ENCODE measurements at regions not wholly inside any gene's neighbourhood (a gene's known extent, or its start where the extent isn't known, plus 50 kb on each side); places are given as distances from the start of the nearest gene placed in this dataset.

- Mint-ChIP-seq H3K27ac (ENCODE audit: unreplicated experiment) (no peak overlapping the region), H3K4me1 (ENCODE audit: low read depth, unreplicated experiment) (no peaks in the 10 kb centered on the region), H3K4me3 (ENCODE audit: unreplicated experiment) (no peak overlapping the region), H3K36me3 (ENCODE audit: unreplicated experiment) (no peaks in the 10 kb centered on the region), H3K9me3 (ENCODE audit: unreplicated experiment) (no peaks in the 10 kb centered on the region), H3K27me3 (ENCODE audit: unreplicated experiment) (no peaks in the 10 kb centered on the region)
- no peak for DNase-seq
- TF ChIP-seq CTCF (IDR thresholded peaks at IDR 0.05; ENCODE audit: partially characterized antibody, unreplicated experiment) = no peak
Observed at GRCh38 chr7:29619111-29619510, 55.5 kb downstream of the PRR15 start.

GRCh38 chr7:29619848-29620555, 56.4 kb downstream of the PRR15 start:
- no peaks in the 10 kb centered on the region for H3K36me3 Mint-ChIP-seq (ENCODE audit: unreplicated experiment)
- no peaks in the 10 kb centered on the region for H3K4me1 Mint-ChIP-seq (ENCODE audit: low read depth, unreplicated experiment)
- peaks cover 2% of the 10 kb centered on the region for H3K27me3 Mint-ChIP-seq (ENCODE audit: unreplicated experiment)
- H3K4me3 Mint-ChIP-seq (ENCODE audit: unreplicated experiment) = no peak overlapping the region
- no peaks in the 10 kb centered on the region for H3K9me3 Mint-ChIP-seq (ENCODE audit: unreplicated experiment)
- DNase-seq = no peak
- TF ChIP-seq CTCF (IDR thresholded peaks at IDR 0.05; ENCODE audit: partially characterized antibody, unreplicated experiment) = no peak
- H3K27ac Mint-ChIP-seq (ENCODE audit: unreplicated experiment) = no peak overlapping the region

GRCh38 chr7:29620556-29620930, 56.9 kb downstream of the PRR15 start:
- no peak overlapping the region for H3K4me3 Mint-ChIP-seq (ENCODE audit: unreplicated experiment)
- no peak overlapping the region for H3K27ac Mint-ChIP-seq (ENCODE audit: unreplicated experiment)
- no peaks in the 10 kb centered on the region for H3K4me1 Mint-ChIP-seq (ENCODE audit: low read depth, unreplicated experiment)

GRCh38 chr7:29622335-29623265, 59.0 kb downstream of the PRR15 start:
- H3K36me3 Mint-ChIP-seq (ENCODE audit: unreplicated experiment) = no peaks in the 10 kb centered on the region
- peaks cover 2% of the 10 kb centered on the region for H3K27me3 Mint-ChIP-seq (ENCODE audit: unreplicated experiment)
- H3K4me3 Mint-ChIP-seq (ENCODE audit: unreplicated experiment) = no peak overlapping the region
- no peak for TF ChIP-seq CTCF (IDR thresholded peaks at IDR 0.05; ENCODE audit: partially characterized antibody, unreplicated experiment)
- peak overlapping the region; percentile 6 for H3K27ac Mint-ChIP-seq (ENCODE audit: unreplicated experiment)
- DNase-seq = no peak
- H3K4me1 Mint-ChIP-seq (ENCODE audit: low read depth, unreplicated experiment) = no peaks in the 10 kb centered on the region
- H3K9me3 Mint-ChIP-seq (ENCODE audit: unreplicated experiment) = no peaks in the 10 kb centered on the region

More at GRCh38 chr7:29620556-29620930, 56.9 kb downstream of the PRR15 start:
- TF ChIP-seq CTCF (IDR thresholded peaks at IDR 0.05; ENCODE audit: partially characterized antibody, unreplicated experiment) = no peak
- Mint-ChIP-seq H3K9me3 (ENCODE audit: unreplicated experiment) (no peaks in the 10 kb centered on the region), H3K36me3 (ENCODE audit: unreplicated experiment) (no peaks in the 10 kb centered on the region), H3K27me3 (ENCODE audit: unreplicated experiment) (peaks cover 2% of the 10 kb centered on the region)
- no peak for DNase-seq

- H3K27me3 Mint-ChIP-seq (ENCODE audit: unreplicated experiment) = peaks cover 2% of the 10 kb centered on the region
- H3K36me3 Mint-ChIP-seq (ENCODE audit: unreplicated experiment) = no peaks in the 10 kb centered on the region
- no peaks in the 10 kb centered on the region for H3K9me3 Mint-ChIP-seq (ENCODE audit: unreplicated experiment)
- H3K27ac Mint-ChIP-seq (ENCODE audit: unreplicated experiment) = no peak overlapping the region
- H3K4me3 Mint-ChIP-seq (ENCODE audit: unreplicated experiment) = no peak overlapping the region
- no peak for DNase-seq
- no peak for TF ChIP-seq CTCF (IDR thresholded peaks at IDR 0.05; ENCODE audit: partially characterized antibody, unreplicated experiment)
- no peaks in the 10 kb centered on the region for H3K4me1 Mint-ChIP-seq (ENCODE audit: low read depth, unreplicated experiment)
Observed at GRCh38 chr7:29623973-29624372, 60.3 kb downstream of the PRR15 start.
